GM10266 (cell line): ENCODE measurements at regions not wholly inside any gene's neighbourhood (a gene's known extent, or its start where the extent isn't known, plus 50 kb on each side); places are given as distances from the start of the nearest gene placed in this dataset.

ENCODE experiments used
- DNase-seq: peaks from one replicate; pipeline ENCODE4 v3.0.0; 2012; ENCODE audit errors: extremely low spot score
- TF ChIP-seq, protein P1 (sequence below): IDR thresholded peaks from 2 replicates; pipeline ENCODE4 v1.5.1; 2012; ENCODE audit warnings: mild to moderate bottlenecking, low read depth; ENCODE audit not compliant: control insufficient read depth, insufficient read depth; ENCODE audit errors: missing control alignments

DNA sequence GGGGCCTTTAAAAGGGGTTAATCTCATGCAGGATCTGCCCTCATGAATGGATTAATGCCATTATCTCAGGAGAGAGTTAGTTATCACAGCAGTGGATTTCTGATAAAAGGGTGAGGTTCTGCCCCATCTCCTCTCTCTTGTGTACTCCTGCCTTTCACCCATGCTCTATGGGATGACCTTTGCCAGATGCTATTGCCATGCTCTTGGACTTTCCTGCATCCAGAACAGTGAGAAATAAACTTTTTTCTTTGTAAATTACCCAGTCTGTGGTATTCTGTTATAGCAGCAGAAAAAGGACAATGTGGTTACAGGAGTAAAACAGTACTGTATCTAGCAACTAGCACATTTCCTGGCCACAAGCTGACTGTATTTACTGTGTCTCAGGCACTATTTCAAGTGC, 58.0 kb upstream of the CCN2 start:
- no peak for DNase-seq

DNA sequence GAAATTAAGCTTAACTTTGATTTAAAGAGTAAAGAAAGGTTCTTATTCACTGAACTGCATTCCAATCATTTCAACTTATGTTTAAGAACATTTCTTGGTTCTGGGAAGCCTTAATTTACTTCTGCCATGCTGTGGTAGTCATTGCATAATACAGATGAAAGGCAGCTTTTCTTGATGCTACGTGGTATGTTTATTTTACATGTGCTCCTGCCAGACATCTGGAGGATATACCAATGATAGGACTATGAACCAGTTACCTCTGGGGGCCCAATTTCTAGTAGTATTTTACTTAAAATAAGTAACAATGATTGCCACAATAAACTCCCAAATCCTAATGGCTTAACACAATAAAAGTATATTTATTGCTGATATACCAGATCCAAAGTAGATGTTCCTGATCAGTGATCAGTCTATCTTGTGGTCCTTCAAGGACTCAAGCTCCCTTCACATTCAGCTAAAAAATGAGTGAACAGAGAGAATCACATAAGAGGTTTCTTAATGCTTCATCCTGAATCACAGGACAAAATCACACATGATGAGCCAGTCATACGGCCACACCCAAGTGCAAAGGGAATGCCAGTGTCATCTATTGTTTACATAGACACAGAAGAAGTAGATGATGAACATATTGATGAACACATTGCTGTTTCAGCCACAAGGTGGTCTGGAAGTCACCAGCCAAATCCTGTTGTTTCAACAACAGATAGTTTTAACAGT, 56.5 kb upstream of the CCN2 start:
- TF ChIP-seq, protein P1, sequence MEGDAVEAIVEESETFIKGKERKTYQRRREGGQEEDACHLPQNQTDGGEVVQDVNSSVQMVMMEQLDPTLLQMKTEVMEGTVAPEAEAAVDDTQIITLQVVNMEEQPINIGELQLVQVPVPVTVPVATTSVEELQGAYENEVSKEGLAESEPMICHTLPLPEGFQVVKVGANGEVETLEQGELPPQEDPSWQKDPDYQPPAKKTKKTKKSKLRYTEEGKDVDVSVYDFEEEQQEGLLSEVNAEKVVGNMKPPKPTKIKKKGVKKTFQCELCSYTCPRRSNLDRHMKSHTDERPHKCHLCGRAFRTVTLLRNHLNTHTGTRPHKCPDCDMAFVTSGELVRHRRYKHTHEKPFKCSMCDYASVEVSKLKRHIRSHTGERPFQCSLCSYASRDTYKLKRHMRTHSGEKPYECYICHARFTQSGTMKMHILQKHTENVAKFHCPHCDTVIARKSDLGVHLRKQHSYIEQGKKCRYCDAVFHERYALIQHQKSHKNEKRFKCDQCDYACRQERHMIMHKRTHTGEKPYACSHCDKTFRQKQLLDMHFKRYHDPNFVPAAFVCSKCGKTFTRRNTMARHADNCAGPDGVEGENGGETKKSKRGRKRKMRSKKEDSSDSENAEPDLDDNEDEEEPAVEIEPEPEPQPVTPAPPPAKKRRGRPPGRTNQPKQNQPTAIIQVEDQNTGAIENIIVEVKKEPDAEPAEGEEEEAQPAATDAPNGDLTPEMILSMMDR, result no peak
- no peak for DNase-seq

More for the DNA sequence above, 58.0 kb upstream of the CCN2 start:
- TF ChIP-seq, protein P1, result no peak

DNA sequence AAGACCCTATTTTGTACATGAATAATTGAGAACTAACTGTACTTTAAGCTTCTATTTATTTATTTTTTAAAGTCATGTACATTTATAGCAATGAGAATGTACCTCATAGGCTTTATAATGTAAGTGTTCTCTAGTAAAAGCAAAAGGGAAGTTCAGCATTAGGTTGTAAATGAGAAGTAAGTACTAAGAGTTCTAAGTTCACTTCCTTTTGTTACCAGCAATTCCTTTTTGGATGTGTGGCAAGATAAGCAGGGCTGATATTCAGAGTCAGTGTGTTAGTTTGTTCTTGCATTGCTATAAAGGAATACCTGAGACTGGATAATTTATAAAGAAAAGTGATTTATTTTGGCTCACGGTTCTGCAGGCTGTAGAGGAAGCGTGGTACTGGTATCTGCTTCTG, 54.0 kb upstream of the CCN2 start:
- TF ChIP-seq, protein P1, result no peak
- DNase-seq, result no peak

DNA sequence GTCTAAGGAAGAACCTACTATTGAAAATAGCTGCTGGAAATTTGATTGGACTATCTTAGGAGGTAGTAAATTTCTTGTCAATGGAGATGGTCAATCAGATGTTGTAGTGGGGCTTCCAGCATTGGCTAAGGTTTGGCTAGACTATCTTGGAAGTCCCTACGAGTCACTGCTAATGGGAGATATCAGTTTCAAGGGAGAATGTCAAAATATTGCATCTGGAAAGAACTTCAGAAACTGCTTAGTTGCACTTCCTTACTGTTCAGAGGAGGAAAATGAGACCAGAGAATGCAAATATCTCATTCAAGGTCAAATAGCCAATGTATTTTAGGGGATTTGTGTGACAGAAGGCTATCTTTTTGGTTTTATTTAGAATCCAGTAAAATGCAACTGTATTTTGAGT, 53.5 kb upstream of the CCN2 start:
- TF ChIP-seq, protein P1, result no peak
- DNase-seq, result no peak

DNA sequence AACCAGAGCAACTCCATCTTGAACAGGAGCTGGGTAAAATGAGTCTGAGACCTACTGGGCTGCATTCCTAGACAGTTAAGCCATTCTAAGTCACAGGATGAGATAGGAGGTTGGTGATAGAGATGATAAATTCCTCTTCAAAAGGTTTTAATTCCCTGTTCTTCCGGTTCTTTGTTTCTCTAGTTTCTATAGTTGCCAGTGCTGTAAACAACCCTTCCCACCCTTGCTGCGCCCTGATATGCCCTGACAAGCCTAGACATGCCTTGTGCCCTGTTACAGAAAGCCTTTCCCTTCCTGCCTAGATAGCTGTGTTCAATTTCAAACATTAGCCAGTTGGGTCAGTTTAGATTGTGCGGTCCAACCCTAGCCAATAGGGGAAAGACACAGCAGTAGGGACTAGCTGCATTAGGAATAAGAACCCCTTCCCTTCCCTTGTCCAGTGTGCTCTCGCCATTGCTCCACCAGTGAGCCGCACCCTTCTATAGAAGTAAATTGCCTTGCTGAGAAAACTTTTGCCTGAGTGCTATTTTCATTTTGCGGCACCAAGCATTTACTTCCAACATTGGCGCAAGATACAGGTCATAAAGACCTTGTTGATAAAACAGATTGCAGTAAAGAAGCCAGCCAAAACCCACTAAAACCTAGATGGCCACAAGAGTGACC, 52.5 kb upstream of the CCN2 start:
- no peak for DNase-seq
- TF ChIP-seq, protein P1, result no peak
